Stimulated activated CD4-positive, alpha-beta T cell treated with anti-CD3 and anti-CD28 coated beads, Interleukin-15, amount 100 ng/mL, for 48 hours (primary cell): ENCODE measurements at regions not wholly inside any gene's neighbourhood (a gene's known extent, or its start where the extent isn't known, plus 50 kb on each side); places are given as distances from the start of the nearest gene placed in this dataset.

ENCODE experiments used
- DNase-seq, 2 donors: peaks; one replicate each; pipeline ENCODE4 v3.0.0-alpha.2; 2020; ENCODE audit warnings: low read depth in 2 of 2

DNA sequence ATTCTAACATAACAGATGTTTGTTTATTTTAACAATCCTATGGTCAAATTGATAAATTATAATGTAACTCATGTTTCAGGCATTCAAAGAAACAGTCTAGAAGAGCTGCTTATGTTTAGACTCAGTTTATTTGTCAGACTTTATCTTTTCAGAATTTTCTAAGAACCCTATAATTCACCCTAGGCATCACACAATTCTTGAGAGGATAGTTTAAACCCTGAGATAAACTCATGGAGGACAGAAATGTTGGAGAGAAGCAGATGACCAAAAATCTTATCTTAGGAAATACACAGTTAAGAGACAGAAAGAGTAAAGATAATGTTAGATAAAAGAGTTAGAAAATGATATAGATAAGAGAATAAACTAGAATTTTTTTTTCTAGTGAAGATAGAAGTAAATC is 1185.7 kb upstream of the SLC10A2 start:
- DNase-seq = no peak

DNA sequence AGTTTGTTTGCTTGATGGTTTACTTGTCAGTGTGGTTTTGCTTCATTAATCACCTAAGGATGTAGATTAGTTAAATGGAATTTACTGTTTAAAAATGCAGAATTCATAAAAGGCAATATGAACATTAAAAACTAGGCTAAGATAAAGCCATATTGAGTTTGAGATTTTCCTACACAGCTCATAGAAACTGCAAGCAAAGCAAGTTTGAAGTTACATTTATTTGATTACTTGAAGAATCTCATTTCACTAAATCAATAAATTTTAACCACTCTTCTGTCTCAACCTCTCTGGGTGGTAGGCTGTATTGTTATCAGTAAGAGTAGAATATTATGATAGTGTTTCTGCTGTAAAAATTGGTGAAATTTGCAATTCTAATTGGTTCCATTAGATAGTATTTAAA is 1180.7 kb upstream of the SLC10A2 start:
- DNase-seq = no peak

- DNase-seq = no peak
Measured at GRCh38 chr13:104206450-104207044, 1140.3 kb upstream of the SLC10A2 start.

DNA sequence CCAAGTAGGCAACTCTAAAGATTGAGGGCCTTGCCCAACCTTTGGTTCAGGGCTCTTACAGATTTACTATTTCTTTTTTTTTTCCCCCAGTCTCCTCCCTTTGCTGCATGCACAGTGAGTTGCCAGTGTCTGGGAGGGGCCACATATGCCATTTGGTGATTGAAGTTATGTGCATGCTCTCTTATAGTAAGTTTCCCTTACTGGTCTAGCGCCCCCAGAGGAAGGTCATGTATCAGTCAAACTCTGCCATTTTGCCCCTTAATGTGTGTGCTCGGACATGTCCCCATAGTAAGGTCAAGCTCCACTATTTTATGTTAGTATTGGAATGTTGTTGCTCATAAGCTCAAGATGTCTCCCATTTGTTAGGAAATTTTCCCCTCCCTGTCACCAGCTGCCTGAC is 1138.0 kb upstream of the SLC10A2 start:
- no peak for DNase-seq

DNA sequence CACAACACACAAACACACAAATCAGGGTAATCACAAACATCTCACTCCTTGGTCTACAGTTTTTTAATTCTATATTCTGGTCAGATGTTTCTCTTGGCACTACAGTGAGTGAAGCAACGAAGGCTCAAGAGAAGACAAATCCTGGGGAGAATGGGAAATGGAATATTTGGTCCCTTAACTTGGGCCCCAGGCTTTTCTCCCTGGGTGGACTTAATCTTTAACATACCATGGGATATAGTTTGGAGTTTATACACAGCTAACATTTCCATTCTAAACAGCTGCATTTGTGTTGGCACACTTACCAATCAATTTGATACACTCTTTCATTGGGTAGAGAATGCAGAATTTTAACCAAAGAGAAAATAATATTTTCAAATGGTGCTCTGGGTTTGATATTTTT is 1132.6 kb upstream of the SLC10A2 start:
- DNase-seq = no peak

DNA sequence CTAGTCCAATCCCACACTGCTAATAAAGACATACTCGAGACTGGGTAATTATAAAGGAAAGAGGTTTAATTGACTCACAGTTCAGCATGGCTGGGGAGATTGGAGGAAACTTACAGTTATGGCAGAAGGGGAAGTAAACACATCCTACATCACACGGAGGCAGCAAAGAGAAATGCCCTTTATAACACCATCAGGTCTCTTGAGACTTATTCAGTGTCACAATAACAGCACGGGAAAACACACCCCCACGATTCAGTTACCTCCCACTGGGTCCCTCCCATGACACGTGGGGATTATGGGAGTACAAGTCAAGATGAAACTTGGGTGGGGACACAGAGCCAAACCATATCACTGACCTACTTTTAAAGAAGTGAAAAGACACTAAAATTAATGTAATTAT is 1130.4 kb upstream of the SLC10A2 start:
- no peak for DNase-seq

DNA sequence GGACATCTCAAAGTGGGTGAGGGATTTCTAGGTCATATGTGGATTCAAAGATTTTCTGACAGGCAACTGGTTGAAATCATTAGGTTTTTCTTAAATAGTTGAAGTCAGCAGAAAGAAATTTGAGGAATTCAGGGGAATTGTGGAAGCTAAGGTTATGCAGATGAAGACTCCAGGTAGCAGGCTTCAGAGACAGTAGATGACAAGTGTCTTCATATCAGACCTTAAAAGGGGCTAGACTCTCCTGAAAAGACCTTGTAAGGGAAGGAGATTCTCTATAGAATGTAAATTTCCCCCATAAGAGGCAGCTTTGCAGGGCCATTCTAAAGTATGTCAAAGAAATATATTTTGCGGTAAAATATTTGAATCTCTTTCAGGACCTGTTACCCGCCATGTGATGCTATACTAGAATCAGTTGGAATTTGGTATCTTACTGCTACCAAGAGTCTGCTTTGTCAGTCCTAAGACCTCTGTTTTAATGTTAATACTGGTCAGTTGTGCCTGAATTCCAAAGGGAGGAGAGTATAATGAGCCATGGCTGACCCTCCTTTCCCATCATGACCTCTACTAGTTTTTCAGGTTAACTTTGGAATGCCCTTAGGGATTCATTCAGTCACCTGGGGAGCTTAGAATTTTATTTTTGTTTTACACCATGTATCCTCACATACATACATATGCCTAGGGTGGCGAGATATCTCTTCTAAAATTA is 1115.5 kb upstream of the SLC10A2 start:
- DNase-seq = no peak

DNA sequence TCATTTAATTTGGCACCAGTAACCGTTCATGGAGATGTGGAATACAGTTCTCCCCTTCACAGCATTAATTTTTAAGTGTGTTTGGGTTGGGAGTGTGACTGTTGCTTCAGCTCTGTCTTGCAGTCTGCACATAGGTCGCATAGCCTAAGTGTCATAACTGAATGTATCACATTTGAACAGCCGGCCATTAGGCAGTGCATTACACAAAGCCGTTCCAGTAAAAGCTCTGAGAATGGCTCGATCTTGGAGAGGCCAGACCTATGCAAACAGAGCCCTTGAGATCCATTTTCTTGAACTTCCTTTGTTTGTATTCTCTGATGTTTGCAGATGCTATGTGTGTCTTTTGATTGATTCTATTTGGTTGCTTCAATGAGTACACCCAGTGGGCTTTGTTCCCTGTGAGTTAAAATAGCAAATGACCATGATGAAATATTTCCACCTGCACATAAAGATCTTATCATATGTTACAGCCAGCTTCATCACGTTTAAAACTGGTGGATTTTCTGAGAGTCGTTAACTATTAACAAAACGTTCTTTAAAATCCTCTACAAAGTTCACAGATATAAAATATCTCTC is 1104.9 kb upstream of the SLC10A2 start:
- DNase-seq = no peak

DNA sequence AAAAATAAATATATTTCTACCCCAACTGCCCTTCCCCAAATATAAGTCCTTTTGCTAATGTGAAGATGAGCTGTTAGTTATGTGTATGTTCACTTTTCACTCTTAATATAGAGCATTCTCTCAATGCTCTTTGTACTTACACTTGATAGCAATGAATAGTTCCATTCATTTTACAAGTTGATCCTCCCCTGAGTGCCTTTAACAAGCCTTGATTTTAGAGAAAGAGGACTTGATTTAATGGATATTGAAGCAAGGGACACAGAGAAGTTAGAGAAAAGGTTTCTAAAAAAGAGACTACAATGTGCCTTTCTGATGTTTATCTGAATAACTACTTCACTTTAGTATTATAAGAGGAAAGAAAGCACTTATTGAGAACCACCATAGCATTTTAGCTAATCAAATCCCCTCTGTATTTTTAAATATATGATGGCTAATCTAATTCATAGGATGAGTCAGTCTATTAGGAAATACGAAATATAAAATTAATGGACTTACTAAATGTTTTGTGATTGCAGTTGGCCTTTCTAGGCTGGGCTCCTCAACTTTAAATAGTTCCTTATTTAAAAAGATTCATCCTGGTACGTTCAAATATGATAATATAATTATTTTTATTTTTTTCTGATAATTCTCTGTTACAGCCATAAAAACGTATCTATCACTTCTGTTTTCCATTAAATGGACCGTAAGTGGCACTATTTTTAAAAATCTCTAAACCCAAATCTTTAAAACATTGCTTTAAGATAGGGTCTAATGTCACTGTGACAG is 1097.8 kb upstream of the SLC10A2 start:
- DNase-seq = no peak

GRCh38 chr13:104160536-104160935 is 1094.3 kb upstream of the SLC10A2 start:
- DNase-seq = no peak

GRCh38 chr13:104143760-104144416 is 1077.7 kb upstream of the SLC10A2 start:
- no peak for DNase-seq

- DNase-seq = no peak
Measured at GRCh38 chr13:104140552-104140951, 1074.3 kb upstream of the SLC10A2 start.

- DNase-seq = no peak
Measured at GRCh38 chr13:104137416-104137815, 1071.2 kb upstream of the SLC10A2 start.

GRCh38 chr13:104132849-104133248 is 1066.6 kb upstream of the SLC10A2 start:
- no peak for DNase-seq

DNA sequence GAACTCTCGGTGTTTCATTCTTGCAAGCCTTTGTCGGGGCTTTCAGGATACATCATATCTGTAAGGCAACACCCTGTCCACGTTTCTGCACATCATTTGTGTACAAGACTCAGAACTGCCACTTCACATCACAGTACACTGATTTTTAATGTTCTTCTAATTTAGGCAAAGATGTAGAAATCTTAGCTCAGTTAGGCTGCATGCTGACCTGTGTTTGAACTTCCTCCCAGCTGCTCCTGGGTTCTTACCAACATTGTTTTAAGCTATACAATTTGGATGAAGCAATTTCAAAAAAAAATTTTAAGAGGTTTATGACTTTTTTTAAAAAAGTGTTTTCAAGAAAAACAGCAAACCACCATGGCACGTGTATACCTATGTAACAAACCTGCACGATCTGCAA is 1047.9 kb upstream of the SLC10A2 start:
- DNase-seq = no peak

DNA sequence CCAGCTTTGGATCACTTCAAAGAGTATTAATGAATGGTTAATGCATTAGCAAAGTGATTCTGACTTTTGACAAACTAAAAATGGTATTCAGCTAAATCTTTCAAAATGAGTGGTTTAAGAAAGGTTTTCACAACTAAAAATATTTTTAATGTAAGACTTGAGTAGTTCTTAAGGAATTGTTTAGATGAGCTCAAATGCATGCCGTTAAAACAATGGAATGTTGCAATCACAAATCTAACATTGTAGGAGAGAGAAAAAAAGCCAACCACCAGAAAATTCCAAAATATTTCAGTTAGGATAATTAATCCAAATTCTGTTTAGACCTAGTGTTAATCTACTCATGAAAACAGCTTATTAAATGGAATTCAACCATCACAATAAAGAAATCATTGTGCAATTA is 1044.8 kb upstream of the SLC10A2 start:
- no peak for DNase-seq

GRCh38 chr13:104106705-104107393 is 1040.6 kb upstream of the SLC10A2 start:
- DNase-seq = no peak

GRCh38 chr13:104105418-104106355 is 1039.5 kb upstream of the SLC10A2 start:
- DNase-seq = no peak

DNA sequence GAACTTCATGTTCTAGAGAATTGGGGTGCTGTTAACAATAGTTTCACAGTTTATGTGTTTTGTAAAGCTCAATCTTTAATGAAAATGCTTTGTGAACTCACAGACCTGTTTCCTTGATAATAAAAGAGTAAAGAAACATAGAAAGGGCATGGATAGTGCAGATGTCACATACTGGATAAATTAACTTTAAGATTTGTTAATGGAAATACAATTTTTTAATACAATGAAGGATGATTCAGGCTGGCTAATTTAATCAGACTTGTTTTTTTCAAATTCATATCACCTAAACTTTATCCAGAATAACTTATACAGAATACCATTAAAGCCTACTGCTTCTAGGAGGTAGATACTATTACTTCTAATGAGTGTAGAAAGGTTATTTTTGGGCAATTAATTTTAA is 1033.5 kb upstream of the SLC10A2 start:
- DNase-seq = no peak

GRCh38 chr13:104098421-104098820 is 1032.2 kb upstream of the SLC10A2 start:
- no peak for DNase-seq
